IMR-90 (cell line): ENCODE measurements at regions not wholly inside any gene's neighbourhood (a gene's known extent, or its start where the extent isn't known, plus 50 kb on each side); places are given as distances from the start of the nearest gene placed in this dataset.

Experiments
- SMC3 ChIP-seq: fragments of 150-350 bp; IDR thresholded peaks from 2 replicates; pipeline ENCODE4 v1.6.1; 2016; ENCODE audit warnings: low read depth, mild to moderate bottlenecking, antibody characterized with exemption, low read length, moderate library complexity
- TF ChIP-seq, protein P1 (sequence below): conservative IDR thresholded peaks from 2 replicates; pipeline ENCODE4 v1.5.1; 2012; ENCODE audit warnings: mild to moderate bottlenecking, low read depth, low read length, improper control_type of control experiment

GRCh38 chr1:221522529-221522940 lies 219.4 kb downstream of the DUSP10 start:
- TF ChIP-seq, protein P1, sequence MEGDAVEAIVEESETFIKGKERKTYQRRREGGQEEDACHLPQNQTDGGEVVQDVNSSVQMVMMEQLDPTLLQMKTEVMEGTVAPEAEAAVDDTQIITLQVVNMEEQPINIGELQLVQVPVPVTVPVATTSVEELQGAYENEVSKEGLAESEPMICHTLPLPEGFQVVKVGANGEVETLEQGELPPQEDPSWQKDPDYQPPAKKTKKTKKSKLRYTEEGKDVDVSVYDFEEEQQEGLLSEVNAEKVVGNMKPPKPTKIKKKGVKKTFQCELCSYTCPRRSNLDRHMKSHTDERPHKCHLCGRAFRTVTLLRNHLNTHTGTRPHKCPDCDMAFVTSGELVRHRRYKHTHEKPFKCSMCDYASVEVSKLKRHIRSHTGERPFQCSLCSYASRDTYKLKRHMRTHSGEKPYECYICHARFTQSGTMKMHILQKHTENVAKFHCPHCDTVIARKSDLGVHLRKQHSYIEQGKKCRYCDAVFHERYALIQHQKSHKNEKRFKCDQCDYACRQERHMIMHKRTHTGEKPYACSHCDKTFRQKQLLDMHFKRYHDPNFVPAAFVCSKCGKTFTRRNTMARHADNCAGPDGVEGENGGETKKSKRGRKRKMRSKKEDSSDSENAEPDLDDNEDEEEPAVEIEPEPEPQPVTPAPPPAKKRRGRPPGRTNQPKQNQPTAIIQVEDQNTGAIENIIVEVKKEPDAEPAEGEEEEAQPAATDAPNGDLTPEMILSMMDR = no peak
- TF ChIP-seq SMC3 = no peak
